Body of pancreas (tissue), 4 donors: ENCODE measurements at regions not wholly inside any gene's neighbourhood (a gene's known extent, or its start where the extent isn't known, plus 50 kb on each side); places are given as distances from the start of the nearest gene placed in this dataset.

Source experiments
- ATAC-seq: fragments of 150-250 bp; one replicate; pipeline ENCODE4 v1.9.1; 2016
- DNase-seq, 4 donors: peaks; one replicate each; pipeline ENCODE4 v3.0.0-alpha.2; 2019
- H3K27ac ChIP-seq, 4 donors: fragments of 200-600 bp; sonication (generic); 1 replicate in 3 of 4; 2 replicates in 1 of 4; pipeline versions ENCODE4 v1.5.1 to v1.6.1; 2016 to 2019; ENCODE audit warnings: mild to moderate bottlenecking in 1 of 4, mixed read lengths in 1 of 4, moderate library complexity in 1 of 4
- H3K27me3 ChIP-seq, 2 donors: fragments of 200-600 bp; sonication (generic); one replicate each; pipeline ENCODE4 v1.6.0; 2016; ENCODE audit warnings: mild to moderate bottlenecking in 1 of 2
- H3K36me3 ChIP-seq, 2 donors: fragments of 200-600 bp; sonication (generic); replicated peaks in 1 of 2; 2 replicates each; pipeline ENCODE4 v1.5.1; 2016; ENCODE audit warnings: low read depth in 2 of 2; ENCODE audit not compliant: insufficient read depth in 1 of 2
- H3K4me1 ChIP-seq: fragments of 200-600 bp; sonication (generic); one replicate; pipeline ENCODE4 v1.6.0; 2016
- H3K4me3 ChIP-seq, 2 donors: fragments of 200-600 bp; sonication (generic); 1 replicate in 1 of 2; 2 replicates in 1 of 2; pipeline ENCODE4 v1.5.1; 2016 to 2019
- H3K9me3 ChIP-seq, 3 donors: fragments of 200-600 bp; sonication (generic); 1 replicate in 2 of 3; 2 replicates in 1 of 3; pipeline ENCODE4 v1.5.1; 2016
- POLR2A ChIP-seq, 3 donors: fragments of 450-650 bp; IDR thresholded peaks; one replicate each; pipeline ENCODE4 v1.6.1; 2016; ENCODE audit warnings: antibody characterized with exemption in 3 of 3, mild to moderate bottlenecking in 2 of 3
- WGBS, 2 donors: methylation state at CpG; one replicate each; pipeline ENCODE4 v1.1.5; 2017; 5-methylcytosine and 5-hydroxymethylcytosine counted together
- intact Hi-C: fragments of 100-400 bp; cut with DNase I; formaldehyde crosslinking; loops from one replicate; pipeline ENCODE4 v1.15.1; 2023
- TF ChIP-seq, protein P1 (sequence below), 7 experiments: fragments of 450-650 bp in 4 of 7; fragments of 200-600 bp in 3 of 7; sonication (generic) in 3 of 7; IDR thresholded peaks; one replicate each; pipeline ENCODE4 v1.5.1; 2016 to 2019; ENCODE audit warnings: antibody characterized with exemption in 7 of 7

DNA sequence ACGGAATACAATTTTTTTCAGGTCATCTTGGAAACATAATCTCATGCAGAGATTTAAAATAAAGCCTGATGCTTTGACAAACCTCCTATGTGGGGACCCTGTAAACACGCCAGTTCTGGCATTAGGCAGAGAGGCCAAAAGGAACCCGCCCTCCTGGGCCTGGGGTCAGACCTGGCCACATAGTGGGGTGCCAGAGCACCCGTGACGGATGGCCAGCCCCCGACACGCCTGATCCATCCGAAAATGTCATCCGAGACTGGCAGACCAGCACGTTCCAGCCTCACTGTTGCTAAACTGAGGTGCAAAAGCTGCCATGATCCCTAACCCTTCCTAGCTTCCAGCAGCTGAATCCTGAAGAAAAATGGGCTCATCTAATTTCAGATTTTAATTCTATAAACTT, 222.6 kb upstream of the SALL3 start:
- intact Hi-C loops = no loop called here
- WGBS, 2 donors = 51 to 61% methylated on average over 10 of the region's 10 CpGs
- H3K27ac ChIP-seq = no peak overlapping the region
- H3K4me1 ChIP-seq = no peaks in the 10 kb centered on the region
- no peak for DNase-seq
- H3K4me3 ChIP-seq = no peak overlapping the region
- no peak for ATAC-seq
- H3K36me3 ChIP-seq = no peaks in the 10 kb centered on the region
- H3K27me3 ChIP-seq = no peaks in the 10 kb centered on the region
- TF ChIP-seq POLR2A (IDR thresholded peaks at IDR 0.05) = no peak
- TF ChIP-seq, protein P1, sequence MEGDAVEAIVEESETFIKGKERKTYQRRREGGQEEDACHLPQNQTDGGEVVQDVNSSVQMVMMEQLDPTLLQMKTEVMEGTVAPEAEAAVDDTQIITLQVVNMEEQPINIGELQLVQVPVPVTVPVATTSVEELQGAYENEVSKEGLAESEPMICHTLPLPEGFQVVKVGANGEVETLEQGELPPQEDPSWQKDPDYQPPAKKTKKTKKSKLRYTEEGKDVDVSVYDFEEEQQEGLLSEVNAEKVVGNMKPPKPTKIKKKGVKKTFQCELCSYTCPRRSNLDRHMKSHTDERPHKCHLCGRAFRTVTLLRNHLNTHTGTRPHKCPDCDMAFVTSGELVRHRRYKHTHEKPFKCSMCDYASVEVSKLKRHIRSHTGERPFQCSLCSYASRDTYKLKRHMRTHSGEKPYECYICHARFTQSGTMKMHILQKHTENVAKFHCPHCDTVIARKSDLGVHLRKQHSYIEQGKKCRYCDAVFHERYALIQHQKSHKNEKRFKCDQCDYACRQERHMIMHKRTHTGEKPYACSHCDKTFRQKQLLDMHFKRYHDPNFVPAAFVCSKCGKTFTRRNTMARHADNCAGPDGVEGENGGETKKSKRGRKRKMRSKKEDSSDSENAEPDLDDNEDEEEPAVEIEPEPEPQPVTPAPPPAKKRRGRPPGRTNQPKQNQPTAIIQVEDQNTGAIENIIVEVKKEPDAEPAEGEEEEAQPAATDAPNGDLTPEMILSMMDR (IDR thresholded peaks at IDR 0.05) = no peak
- H3K9me3 ChIP-seq = no peaks in the 10 kb centered on the region

DNA sequence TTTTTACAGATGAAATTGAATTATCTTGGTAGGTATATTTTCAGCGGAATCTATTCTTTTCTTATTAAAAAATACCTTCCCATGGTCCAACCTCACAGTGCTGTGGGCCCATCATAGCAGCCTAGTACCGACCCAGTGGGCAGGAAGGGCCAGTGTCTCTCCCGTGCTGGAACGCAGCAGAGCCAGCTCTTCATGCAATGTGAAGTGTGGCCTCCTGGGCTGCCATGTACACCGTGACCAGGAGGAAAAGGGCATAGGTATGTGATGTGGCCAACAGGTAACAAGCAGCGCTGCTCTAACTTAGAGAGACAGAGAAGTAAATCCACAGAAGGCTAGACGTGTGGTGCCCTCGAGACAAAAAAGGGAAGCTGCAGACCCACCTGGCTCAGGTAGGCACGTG, 221.1 kb upstream of the SALL3 start:
- no peak overlapping the region for H3K4me3 ChIP-seq
- H3K27me3 ChIP-seq = no peaks in the 10 kb centered on the region
- 51 to 58% methylated on average over 9 of the region's 9 CpGs for WGBS, 2 donors
- intact Hi-C loops = no loop called here
- TF ChIP-seq, protein P1 (IDR thresholded peaks at IDR 0.05) = no peak
- DNase-seq (no peak), ATAC-seq (no peak)
- H3K36me3 ChIP-seq = no peaks in the 10 kb centered on the region
- no peaks in the 10 kb centered on the region for H3K4me1 ChIP-seq
- no peak overlapping the region for H3K27ac ChIP-seq
- no peaks in the 10 kb centered on the region for H3K9me3 ChIP-seq

DNA sequence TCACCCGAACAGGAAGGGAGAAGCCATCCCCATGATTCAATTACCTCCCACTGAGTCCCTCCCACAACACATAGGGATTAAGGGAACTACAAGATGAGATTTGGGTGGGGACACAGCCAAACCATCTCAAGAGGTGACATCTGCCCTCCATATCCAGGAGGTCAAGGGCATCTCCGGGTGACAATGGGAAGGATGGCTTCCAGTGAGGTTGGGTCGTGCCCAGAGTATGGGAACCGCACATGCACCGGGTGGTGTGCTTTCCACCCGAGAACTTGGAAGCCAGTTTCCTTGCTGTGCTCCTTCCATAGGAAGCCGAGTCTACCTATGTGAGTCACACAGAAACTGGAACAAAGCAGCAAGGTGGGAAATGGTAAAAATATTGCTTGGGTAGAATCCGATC, 216.9 kb upstream of the SALL3 start:
- DNase-seq = no peak
- intact Hi-C loops = no loop called here
- TF ChIP-seq POLR2A (IDR thresholded peaks at IDR 0.05) = no peak
- TF ChIP-seq, protein P1 (IDR thresholded peaks at IDR 0.05) = no peak
- ATAC-seq = no peak
- WGBS, 2 donors = 70 to 80% methylated on average over 8 of the region's 8 CpGs
- Histone ChIP-seq H3K4me1 (no peaks in the 10 kb centered on the region), H3K27me3 (no peaks in the 10 kb centered on the region), H3K27ac (no peak overlapping the region), H3K4me3 (no peak overlapping the region), H3K36me3 (no peaks in the 10 kb centered on the region), H3K9me3 (no peaks in the 10 kb centered on the region)

DNA sequence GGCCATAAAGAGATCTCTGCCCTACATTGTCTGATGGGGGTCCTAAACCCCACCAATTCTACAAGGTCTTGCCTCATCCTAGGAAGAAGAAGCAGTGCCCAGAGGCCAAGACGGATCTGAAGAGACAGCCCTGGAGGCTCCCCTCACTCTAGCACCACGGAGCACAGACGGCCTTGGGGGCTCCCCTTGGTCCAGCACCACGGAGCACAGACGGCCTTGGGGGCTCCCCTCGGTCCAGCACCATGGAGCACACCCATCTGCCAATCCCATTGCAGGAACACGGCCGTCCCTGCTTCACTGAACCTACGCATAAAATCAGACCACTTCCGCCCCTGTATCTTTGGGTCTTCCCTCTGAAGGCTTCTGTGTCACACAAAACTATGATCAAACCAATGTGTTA, 215.1 kb upstream of the SALL3 start:
- Histone ChIP-seq H3K4me1 (peaks cover 17% of the 10 kb centered on the region), H3K27me3 (no peaks in the 10 kb centered on the region), H3K4me3 (no peak overlapping the region), H3K27ac (no peak overlapping the region), H3K36me3 (no peaks in the 10 kb centered on the region), H3K9me3 (no peaks in the 10 kb centered on the region)
- intact Hi-C loops = no loop called here
- DNase-seq (no peak), ATAC-seq (no peak)
- no peak for TF ChIP-seq POLR2A (IDR thresholded peaks at IDR 0.05)
- TF ChIP-seq, protein P1 (IDR thresholded peaks at IDR 0.05) = no peak
- 59 to 67% methylated on average over 10 of the region's 10 CpGs for WGBS, 2 donors

DNA sequence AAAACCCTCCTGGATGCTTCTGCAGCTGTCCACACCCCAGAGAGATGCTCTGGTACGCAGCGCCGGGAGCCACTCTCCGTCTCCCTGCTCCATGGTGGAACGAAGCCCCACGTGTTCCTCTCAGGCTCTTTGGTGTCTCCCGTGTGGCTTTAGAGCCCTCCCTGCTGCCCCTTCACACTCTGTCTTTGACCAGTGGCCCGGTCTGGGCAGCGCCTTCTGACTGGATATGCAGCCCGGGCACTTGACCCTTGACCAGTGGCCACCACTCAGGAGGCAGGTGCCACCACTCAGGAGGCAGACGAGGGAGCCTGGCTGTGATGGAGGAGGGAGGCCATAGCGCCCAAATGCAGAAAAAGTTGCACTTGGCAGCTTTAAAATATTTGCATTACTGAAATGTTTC, 214.5 kb upstream of the SALL3 start:
- peaks cover 19% of the 10 kb centered on the region for H3K4me1 ChIP-seq
- no peaks in the 10 kb centered on the region for H3K9me3 ChIP-seq
- intact Hi-C loops = no loop called here
- H3K27me3 ChIP-seq = no peaks in the 10 kb centered on the region
- H3K36me3 ChIP-seq = no peaks in the 10 kb centered on the region
- H3K4me3 ChIP-seq = no peak overlapping the region
- 73 to 75% methylated on average over 7 to 12 of the region's 12 CpGs for WGBS, 2 donors
- no peak for ATAC-seq
- TF ChIP-seq POLR2A (IDR thresholded peaks at IDR 0.05) = no peak
- TF ChIP-seq, protein P1 (IDR thresholded peaks at IDR 0.05) = no peak
- H3K27ac ChIP-seq = no peak overlapping the region
- DNase-seq = no peak
